GM18873 (cell line): ENCODE measurements at regions not wholly inside any gene's neighbourhood (a gene's known extent, or its start where the extent isn't known, plus 50 kb on each side); places are given as distances from the start of the nearest gene placed in this dataset.

Experiments
- ATAC-seq: cut with Tn5 transposase; IDR thresholded peaks from one replicate; pipeline ENCODE4 v1.9.1; 2021; ENCODE audit warnings: mild to moderate bottlenecking, moderate library complexity, moderate number of reproducible peaks; ENCODE audit not compliant: unreplicated experiment, low FRiP score

- no peak for ATAC-seq
These were observed 183.8 kb upstream of the CWC22 start for GRCh38 chr2:180190851-180191250.

- ATAC-seq: no peak
These were observed 180.5 kb upstream of the CWC22 start for GRCh38 chr2:180187611-180188010.

DNA sequence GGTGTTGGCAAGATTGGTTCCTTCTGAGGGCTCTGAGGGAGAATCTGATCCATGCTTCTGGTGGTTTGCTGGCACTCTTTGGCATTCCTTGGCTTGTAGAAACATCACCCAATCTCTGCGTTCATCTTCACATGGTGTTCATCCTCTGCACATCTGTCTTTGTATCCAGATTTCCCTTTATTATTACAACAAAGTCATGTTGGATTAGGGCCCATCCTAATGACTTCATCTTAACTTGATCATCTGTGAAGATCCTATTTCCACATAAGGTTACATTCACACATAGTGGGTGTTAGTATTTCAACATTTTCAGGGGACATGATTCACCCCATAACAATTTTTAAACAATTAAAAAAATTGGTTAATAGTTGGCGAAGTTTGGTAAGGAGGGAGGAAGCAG lies 177.4 kb upstream of the CWC22 start:
- no peak for ATAC-seq

- ATAC-seq: no peak
These were observed 173.4 kb upstream of the CWC22 start for GRCh38 chr2:180180511-180180910.

DNA sequence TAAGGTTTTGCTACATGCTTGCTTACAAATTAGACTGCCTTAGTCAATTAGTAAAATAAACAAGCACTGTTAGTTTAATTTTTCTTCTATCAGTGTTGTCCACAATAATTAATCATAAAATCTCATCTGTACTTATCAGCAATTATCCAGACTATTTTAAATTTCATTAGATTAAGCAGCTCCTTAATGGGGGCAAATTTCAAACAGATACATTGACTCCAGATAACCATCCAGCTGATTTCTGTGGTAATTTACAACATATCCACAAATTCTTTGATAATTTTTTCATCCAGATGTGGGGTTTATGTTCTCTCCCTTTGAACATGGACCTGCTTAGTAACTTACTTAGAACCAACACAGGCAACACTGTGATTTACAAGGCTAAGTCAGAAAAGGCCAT lies 170.4 kb upstream of the CWC22 start:
- ATAC-seq: no peak

DNA sequence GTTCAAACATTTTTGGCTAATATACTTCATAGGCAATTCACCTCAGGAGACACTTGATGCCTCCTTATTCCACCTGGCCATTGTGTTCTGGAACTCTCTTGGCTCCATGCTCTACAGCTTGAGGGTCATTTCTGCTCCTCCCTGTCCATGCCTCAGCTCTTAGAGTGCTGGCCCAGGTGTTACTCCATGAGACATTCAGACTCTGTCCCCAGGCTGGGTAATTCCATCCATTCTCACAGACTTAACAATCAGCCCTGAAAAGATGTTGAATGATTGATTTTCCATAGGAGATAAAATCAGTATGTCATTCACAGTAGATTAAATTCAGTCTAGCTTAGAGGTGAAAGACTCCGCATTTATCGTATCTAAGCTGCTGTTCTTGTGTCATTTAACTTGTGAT lies 168.6 kb upstream of the CWC22 start:
- no peak for ATAC-seq

- ATAC-seq: no peak
These were observed 167.5 kb upstream of the CWC22 start for GRCh38 chr2:180174580-180174979.

DNA sequence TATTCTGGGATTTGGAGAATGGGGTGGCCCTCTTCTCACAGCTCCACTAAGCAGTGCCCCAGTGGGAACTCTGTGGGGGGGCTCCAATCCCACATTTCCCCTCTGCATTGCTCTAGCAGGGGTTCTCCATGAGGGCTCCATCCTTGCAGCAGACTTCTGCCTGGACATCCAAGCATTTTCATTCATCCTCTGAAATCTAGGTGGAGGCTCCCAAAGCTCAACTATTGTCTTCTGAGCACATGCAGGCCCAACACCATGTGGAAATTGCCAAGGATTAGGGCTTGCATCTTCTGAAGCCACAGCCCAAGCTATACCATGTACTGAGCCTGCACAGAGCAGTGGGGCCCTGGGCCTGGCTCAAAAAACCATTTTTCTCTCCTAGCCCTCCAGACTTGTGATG lies 162.4 kb upstream of the CWC22 start:
- ATAC-seq: no peak

DNA sequence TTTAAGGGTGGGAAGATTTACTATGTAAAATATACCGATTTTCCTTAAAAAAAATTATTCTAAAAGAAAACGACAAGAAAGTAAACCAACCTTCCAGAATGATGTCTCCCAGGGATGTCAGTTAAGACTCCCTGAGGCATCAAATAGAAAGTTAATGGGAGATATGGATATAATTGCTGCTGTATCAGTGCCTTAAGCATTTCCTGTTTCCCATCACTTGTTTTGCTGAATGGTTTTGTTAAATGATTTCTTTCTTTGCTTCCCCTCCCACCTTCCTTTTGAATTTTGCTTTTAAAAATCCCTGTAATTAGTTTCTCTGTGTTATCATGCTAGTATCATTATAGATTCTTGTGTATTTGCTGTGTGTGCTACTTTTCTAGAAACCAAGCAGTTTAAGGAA lies 154.3 kb upstream of the CWC22 start:
- ATAC-seq: no peak

GRCh38 chr2:180159921-180160320 lies 152.8 kb upstream of the CWC22 start:
- ATAC-seq: no peak

GRCh38 chr2:180158961-180159360 lies 151.9 kb upstream of the CWC22 start:
- no peak for ATAC-seq

GRCh38 chr2:180156651-180157050 lies 149.6 kb upstream of the CWC22 start:
- ATAC-seq: no peak

- ATAC-seq: no peak
These were observed 143.5 kb upstream of the CWC22 start for GRCh38 chr2:180150606-180151005.

DNA sequence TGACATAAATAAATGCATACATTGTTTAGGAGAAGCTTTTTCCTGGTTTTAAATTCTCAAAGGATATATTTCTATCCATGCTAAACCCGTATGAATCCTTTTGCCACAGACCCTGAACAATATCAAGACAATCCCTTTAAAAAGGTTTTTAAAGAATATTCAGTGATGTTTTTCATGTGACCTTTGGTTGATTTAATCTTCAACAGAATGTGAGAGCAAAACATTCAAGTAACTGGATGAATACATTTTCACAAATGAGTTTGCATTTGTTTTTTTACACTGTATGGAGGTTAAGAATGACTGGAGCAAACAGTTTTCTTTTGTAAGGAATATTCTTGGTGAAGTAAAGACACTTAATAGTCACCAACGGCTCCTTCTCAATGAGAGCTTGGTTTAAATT lies 139.4 kb upstream of the CWC22 start:
- ATAC-seq: no peak

- no peak for ATAC-seq
These were observed 139.0 kb upstream of the CWC22 start for GRCh38 chr2:180146114-180146513.

DNA sequence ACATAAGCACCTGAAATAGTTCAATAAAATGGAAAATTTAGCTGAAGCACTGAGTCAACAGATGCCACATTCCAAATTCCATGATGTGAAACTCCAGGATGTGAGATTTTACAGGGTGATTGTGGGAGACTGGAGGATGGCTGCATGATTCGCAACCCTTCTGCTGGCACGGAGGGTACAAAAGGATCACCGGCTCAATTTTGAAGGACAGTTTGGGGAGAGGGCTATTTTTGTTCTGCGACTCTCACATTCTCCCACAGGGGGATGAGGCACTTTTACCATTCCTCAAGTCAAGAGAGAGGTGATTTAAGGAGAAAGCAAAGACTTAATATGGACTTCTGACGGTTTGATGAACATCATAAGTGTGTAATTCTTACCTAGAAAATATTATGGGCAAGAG lies 138.1 kb upstream of the CWC22 start:
- ATAC-seq: no peak

DNA sequence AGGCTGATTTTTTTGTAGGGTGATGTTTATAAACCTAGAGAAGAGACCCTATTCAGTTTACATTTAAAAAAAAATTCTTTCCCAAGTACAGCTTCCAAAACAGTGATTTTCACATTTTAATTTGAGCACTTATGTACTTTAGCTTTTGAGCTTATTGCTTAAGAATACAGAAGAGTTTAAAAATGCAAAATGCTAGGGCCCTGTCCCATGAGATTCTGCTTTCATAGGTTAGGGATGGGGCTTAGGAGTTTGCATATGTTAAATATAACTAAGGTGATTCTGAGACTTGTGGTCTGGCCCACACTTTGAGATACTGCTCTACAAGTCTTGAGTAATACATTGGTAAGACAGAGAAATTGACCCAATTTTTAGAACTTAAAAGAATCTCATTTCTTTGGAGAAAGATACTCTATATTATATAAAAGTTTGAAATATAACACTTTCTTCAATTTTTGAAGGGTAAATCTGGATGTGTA lies 137.3 kb upstream of the CWC22 start:
- no peak for ATAC-seq

- ATAC-seq: no peak
These were observed 136.7 kb upstream of the CWC22 start for GRCh38 chr2:180143633-180144337.

- no peak for ATAC-seq
These were observed 134.5 kb upstream of the CWC22 start for GRCh38 chr2:180141600-180141999.

DNA sequence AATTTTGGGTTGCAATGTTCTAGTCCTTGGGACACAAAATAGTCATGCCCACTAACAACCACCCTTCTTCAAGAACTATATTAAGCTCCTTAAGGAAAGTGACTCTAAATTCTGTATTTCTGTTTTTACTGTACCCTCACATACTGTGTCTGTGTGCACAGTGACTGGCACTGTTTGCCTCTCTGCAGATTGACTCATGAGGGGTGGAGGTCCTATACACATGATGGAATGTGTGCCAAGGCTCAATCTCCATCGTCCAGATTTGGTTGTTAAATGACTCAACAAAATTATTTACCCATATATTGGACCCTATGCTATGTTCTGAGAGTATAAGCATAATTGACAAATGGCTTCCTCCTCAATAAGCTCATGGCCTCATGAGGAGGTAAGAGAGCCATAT lies 126.6 kb upstream of the CWC22 start:
- ATAC-seq: no peak

- ATAC-seq: no peak
These were observed 123.3 kb upstream of the CWC22 start for GRCh38 chr2:180130403-180130802.

GRCh38 chr2:180128861-180129260 lies 121.8 kb upstream of the CWC22 start:
- no peak for ATAC-seq
